GM18520 (cell line): ENCODE measurements at regions not wholly inside any gene's neighbourhood (a gene's known extent, or its start where the extent isn't known, plus 50 kb on each side); places are given as distances from the start of the nearest gene placed in this dataset.

Source experiments
- ATAC-seq: cut with Tn5 transposase; IDR thresholded peaks from one replicate; pipeline ENCODE4 v1.9.1; 2021; ENCODE audit not compliant: unreplicated experiment

DNA sequence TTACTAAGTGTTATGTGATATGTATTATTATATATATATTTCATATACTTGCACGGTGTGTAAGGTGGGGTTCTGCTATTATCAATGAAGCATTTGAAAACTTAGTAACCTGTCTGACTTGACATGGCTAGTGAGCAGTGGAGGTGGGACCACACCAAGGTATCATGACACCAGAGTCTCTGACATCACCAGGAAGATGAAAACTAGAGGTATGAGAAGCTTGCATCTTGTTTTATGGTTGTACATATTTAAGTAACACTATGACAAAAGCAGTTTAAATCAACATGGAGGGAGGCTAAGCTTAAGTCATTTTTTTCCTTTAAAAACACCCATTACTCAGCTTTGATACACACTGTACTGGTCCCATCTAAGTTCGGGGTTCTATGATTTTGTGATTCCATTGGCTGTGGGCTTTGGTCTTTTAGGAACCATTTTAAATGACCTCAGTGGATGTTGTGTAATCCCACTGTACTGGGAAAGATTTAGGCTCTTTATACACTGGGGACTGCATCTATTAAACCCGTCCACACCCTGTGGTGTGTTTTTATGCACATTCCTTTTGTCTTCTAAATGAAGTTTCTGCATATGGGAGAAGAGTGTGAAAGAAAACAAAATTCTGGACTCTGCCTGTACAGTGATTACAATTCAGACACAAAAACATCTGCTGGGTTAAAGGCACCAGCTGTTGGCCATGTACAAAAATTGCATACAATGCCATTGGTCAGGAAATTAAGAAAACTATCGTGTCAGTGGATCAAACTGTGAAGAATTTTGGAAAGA is 570.6 kb downstream of the SPRY1 start:
- ATAC-seq, result no peak

DNA sequence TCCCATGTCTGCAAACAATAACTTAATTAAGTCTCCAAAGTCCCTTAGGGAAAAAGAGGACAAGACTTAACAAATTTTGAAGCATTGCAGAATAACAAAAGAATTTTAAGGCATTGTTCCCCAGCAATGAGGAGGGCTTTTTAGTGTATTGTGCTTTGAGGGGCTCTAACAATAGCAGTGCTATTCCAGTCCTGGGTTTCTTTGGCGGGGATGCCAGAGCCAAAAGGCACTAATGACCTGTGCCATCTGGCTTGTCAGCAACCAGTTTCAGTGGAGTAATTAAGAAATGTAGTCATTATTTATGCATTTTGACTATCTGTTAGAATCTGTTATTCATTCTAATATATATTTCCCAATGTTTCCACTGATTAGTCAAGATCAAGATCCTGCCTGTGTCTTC is 575.4 kb downstream of the SPRY1 start:
- ATAC-seq, result no peak

GRCh38 chr4:123974386-123975149 is 578.0 kb downstream of the SPRY1 start:
- no peak for ATAC-seq

DNA sequence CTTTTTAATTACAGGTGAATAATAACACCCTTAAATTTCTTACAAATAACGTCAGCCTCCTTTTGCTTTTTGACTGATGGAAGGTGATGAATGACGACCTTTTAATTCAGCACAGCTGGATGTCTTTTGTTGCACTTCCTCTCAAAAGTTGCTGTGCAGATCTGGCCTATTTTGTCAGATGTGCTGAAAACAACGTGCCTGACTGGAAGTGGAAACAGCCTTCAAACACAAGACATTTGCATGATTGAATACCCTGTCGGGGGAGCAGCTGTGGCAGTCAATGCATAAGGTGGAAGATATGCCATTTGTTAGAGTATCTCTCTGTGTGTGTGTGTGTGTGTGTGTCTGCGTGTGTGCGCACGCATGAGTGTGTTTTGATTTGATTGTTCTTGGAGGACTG is 579.7 kb downstream of the SPRY1 start:
- no peak for ATAC-seq

- ATAC-seq, result no peak
These were observed 580.2 kb downstream of the SPRY1 start for GRCh38 chr4:123976819-123977218.

DNA sequence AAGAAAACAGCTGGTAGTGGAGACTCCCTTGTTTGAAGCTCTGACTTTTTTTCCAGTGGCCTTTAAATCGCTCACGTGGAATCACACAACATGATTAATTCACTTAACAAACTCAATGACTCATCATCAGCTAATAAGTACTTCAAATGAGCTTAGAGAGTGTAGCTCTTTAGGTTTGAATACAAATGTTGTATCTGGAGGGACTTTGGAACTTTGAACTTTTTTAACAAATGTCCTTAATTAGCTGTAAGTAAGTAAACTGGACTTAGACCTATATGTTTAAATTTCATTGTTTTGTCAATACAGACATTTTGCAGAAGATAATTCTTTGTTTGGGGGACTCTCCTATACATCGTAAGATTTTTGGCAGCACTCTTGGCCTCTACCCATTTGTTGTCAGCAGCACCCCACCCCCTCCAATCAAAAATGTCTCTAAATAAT is 581.1 kb downstream of the SPRY1 start:
- ATAC-seq, result no peak

GRCh38 chr4:123978637-123979036 is 582.0 kb downstream of the SPRY1 start:
- no peak for ATAC-seq

GRCh38 chr4:123980736-123981300 is 584.2 kb downstream of the SPRY1 start:
- ATAC-seq, result no peak

DNA sequence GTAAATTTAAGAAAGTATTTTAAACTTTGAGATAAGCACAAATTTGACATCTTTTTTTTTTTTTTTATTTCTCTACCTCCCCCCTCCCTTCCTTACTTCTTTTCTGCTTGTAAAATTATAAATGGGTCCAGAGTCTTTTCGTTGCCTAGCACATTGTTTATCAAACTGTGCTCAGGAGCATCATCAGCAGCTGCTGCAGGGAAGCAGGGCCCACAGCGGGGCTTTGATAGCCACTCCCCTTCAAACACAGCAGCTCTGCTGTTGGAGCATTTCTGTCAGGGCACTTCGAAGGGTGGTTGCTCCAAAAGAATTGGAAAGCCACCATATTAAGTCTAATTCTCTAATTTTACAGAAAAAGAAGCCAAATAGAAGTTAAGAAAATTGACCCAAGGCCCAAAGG is 588.3 kb downstream of the SPRY1 start:
- no peak for ATAC-seq

DNA sequence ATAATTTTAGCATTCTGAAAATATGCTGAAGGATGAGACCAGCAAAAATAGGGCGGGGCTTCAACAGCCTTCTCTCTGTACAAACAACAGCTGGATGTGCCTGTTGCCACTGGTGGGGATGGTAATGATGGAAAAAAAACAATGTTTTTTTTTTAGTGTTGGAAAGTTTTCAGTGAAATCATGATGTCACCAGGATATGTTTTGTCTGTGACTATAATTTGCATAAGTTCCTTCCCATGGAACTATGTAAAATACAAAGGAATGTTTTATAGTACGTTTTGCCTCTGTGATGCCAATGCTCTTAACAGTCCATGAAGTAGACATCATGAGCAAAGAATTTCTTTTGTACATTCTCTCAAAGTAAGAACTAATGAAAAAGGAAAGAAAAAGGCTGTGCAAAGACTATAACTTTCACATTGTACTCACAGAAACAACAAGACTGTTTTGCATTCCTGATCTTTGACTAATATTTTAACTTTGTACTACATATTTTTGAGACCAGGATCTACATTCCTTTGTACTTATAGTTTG is 589.7 kb downstream of the SPRY1 start:
- ATAC-seq, result no peak

DNA sequence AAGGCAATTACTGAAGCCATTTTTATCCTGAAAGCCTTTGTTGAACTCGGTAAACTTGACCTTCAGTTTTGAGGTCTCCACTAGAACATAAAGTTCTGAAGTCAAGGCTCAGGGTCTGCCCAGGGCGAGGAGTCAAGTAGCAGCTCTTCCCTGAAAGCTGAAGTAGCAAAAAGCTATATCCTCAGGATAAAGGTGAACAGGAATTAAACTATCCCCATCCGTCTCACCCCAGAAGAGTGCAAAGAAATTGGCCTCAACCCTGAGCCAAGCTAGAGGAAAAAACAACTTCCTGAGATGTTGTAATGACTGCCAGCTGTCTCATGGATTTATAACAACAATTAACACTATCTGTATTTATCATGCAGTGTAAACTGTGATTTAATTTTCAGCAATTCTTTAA is 590.8 kb downstream of the SPRY1 start:
- no peak for ATAC-seq

DNA sequence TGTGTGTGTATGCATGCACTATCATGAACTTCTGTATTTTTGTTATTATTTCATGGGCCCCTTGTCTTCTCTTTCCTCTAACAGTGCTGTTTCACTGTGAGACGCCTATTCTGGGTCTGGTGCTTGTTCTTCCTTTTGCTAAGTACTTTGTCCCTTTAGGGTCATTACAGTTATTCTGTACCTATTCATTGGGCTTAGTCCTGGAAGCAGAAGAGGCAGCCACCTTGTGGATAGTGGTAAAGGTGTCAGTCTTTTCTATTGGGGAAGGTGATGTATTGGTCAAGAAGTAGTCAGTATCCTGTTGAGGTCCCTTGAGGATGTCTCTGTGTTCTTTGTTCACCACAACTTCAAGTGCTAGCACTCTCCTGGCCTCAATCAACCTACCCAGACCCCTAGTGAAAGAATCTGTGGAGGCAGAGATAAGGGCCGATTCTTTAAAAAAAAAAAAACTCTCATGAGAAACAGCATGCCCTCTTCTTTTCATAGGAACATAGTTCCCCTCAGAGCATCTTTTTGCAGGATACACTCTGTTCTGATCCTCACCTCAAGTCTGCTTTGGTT is 593.8 kb downstream of the SPRY1 start:
- no peak for ATAC-seq

- ATAC-seq, result no peak
These were observed 598.3 kb downstream of the SPRY1 start for GRCh38 chr4:123994917-123995316.

- no peak for ATAC-seq
These were observed 599.3 kb downstream of the SPRY1 start for GRCh38 chr4:123995936-123996335.

DNA sequence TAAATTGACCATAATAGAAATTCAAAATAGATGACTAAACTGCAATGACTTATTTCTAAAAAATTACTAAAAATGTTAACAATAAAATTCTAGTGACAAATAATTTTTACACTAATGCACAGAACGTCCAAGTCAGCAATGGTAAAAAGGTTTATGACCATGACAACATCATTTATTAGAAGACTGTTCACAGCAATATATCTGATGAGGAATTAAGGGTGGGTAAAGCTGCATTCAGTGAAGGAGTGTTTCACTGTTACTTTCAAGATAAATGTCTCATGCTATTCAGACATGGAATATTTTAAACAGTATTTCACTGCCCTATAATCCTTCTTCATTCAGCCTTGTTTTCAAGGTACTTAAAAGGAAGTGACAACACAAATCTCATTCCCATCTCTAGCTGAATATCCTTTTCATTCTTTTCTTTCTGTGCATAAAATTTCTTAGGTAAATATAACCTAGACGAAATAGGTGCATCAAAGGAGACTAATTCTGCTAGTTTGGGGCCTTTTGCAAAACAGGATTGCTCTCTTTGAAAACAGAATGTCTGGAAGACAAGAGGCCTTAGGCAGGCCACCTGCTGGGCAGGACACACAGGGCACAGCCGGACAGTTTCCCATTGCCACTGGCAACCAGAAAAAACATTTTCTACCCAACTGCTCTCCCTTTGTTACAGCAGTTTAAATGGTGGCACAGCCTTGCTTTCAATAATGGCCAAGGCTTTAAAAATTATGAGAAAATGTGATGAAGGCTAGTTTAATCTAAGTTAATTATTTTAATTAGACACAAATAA is 600.3 kb downstream of the SPRY1 start:
- no peak for ATAC-seq

DNA sequence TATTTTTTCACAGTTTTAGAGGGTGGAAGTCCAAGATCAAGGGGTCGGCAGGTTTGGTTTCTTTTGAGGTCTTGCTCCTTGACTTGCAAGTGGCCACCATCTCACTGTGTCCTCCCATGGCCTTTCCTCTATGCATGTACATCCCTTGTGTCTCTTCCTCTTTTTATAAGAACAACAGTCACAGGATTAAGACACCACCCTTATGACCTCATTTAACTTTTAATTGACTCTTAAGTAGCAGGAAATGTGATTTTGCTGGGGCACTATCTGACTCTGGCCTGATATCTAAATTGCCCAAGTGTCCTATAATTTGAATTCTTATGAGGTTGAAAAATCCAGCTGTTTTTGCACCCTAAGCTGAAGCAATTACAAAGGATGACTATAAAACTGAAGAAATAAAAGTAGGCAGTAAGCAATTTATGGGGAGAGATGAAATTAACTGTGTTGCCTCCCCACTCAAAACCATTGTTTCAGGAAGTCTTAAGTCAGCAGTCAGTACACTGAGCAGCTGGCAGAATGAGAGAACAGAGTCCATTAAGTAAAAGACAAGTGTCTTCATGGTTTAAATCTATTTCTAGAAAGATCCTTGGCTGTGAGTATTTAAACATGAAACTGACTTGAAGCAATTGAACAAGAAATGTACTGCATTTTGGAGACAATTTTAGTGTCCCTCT is 601.3 kb downstream of the SPRY1 start:
- ATAC-seq, result no peak

DNA sequence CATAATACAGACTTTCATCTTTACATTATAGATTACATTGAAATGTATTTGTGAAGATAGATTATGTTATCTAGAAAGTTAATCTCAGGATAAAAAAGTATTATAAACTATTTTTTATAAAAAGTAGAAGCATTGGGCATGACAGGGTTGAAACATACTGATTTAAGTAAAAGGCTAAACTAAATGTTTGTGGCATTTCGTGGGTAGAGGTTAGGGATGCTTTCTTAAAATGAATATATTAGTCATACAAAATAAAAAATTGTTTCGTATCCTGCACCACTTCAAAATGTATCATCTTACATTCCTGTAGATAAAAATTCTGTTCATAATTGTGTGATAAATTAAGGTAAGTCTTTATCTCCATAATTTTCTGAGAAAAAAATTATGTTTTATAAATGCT is 603.6 kb downstream of the SPRY1 start:
- ATAC-seq, result no peak

GRCh38 chr4:124015766-124016165 is 619.2 kb downstream of the SPRY1 start:
- no peak for ATAC-seq

GRCh38 chr4:124017185-124017785 is 620.7 kb downstream of the SPRY1 start:
- ATAC-seq, result no peak
